Heart left ventricle (tissue), 13 donors: ENCODE measurements at regions not wholly inside any gene's neighbourhood (a gene's known extent, or its start where the extent isn't known, plus 50 kb on each side); places are given as distances from the start of the nearest gene placed in this dataset.

ENCODE experiments used
- POLR2A ChIP-seq, 2 donors: fragments of 450-650 bp; IDR thresholded peaks; one replicate each; pipeline ENCODE4 v1.6.1; 2017; ENCODE audit warnings: antibody characterized with exemption in 2 of 2, mild to moderate bottlenecking in 2 of 2, moderate library complexity in 2 of 2
- TF ChIP-seq, protein P1 (sequence below), 12 donors: fragments of 200-600 bp; sonication (generic) in 4 of 12; IDR thresholded peaks; one replicate each; pipeline versions ENCODE4 v1.5.0 to v1.8.0; 2018 to 2022; ENCODE audit warnings: antibody characterized with exemption in 12 of 12, mild to moderate bottlenecking in 5 of 12
- donor health status: ischemic (EF 13 %, LVEDD 7.1; RV severe dilation, severe dysfunction).
- donor health status: DM: no; HTN: yes; CAD: no.
- donor health status: DM: no; HTN: no; CAD: no.
- donor health status: ischemic (EF 25% LVEDD 6.9; RV normal size, moderate dysfunction).
- donor health status: ischemic (EF 25% LVEDD 5.7; RV mildly dilated, moderate dysfunction).
- donor health status: ischemic (EF 35%, LVEDD 5.7; RV mildly dilated, moderate dysfunction).
- donor health status: nonischemic (EF 11% LVEDD 7.7; RV severe dilation, severe dysfunction).
- donor health status: DM: yes; HTN: yes; CAD: no.
- donor health status: PGD.
- donor health status: ischemic (EF 29% LVEDD 5.4; RV normal size, mild dysfunction).
- donor health status: nonischemic (EF 23%, LVEDD 6.1; RV moderate dilation, normal function).

DNA sequence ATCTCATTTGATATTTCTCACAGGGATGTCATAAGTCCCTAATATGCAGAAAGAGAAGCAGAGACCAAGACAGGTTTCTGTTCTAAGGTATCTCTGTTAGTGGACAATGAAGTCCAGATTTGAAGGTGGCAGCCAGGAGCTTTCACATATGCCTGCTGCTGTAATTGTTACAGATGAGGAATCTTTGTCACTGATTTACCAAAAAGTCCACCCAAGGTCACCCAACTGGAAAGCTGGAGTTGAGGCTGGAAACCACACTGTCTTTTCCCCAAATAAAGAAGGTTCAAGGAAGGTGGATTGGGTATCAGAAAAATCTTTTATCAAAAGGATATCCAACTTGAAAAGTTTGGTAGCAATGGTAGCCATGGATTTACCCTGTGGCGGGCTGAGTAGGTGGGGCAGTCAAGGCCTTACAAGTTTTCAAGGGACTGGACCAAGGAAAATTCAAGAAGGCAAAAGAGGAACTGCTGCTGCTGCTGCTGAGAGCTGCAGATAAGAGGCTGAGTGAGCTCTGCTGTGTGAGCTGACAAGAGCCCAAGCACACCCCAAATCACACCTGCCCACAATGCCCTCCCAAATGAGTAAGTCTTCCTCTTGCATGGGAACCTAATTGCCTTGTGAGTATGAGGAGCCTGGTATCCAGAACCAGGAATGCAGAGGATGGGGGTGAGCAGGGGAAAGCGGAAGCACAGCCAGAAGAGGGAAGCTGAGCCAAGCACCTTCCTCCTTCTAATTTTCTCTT lies 241.2 kb downstream of the ANAPC1 start:
- TF ChIP-seq, protein P1, sequence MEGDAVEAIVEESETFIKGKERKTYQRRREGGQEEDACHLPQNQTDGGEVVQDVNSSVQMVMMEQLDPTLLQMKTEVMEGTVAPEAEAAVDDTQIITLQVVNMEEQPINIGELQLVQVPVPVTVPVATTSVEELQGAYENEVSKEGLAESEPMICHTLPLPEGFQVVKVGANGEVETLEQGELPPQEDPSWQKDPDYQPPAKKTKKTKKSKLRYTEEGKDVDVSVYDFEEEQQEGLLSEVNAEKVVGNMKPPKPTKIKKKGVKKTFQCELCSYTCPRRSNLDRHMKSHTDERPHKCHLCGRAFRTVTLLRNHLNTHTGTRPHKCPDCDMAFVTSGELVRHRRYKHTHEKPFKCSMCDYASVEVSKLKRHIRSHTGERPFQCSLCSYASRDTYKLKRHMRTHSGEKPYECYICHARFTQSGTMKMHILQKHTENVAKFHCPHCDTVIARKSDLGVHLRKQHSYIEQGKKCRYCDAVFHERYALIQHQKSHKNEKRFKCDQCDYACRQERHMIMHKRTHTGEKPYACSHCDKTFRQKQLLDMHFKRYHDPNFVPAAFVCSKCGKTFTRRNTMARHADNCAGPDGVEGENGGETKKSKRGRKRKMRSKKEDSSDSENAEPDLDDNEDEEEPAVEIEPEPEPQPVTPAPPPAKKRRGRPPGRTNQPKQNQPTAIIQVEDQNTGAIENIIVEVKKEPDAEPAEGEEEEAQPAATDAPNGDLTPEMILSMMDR (IDR thresholded peaks at IDR 0.05) = no peak
- TF ChIP-seq POLR2A (IDR thresholded peaks at IDR 0.05) = no peak
